ENCODE measurements at regions not wholly inside any gene's neighbourhood (a gene's known extent, or its start where the extent isn't known, plus 50 kb on each side); places are given as distances from the start of the nearest gene placed in this dataset.

DNA sequence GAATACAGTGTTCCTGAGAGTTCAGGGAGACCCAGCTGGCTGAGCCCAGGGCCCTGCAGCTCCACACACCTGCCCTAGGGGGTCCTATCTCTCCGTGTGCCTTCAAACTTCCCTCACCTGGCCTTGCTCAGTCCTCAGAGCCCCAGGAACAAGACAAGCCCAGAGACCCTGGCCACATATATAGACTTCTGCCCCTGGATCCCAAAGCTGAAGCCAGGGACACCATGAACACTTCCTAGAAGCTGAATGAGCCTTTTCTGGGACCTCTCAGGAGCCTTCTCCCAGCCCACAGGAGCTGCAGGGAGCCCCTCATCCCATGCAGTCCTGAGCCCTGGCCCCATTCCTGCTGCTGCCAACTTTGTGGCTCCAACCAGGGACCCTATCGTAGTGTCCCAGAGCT is 190.5 kb downstream of the DICER1 start:
- TF ChIP-seq, protein P1, sequence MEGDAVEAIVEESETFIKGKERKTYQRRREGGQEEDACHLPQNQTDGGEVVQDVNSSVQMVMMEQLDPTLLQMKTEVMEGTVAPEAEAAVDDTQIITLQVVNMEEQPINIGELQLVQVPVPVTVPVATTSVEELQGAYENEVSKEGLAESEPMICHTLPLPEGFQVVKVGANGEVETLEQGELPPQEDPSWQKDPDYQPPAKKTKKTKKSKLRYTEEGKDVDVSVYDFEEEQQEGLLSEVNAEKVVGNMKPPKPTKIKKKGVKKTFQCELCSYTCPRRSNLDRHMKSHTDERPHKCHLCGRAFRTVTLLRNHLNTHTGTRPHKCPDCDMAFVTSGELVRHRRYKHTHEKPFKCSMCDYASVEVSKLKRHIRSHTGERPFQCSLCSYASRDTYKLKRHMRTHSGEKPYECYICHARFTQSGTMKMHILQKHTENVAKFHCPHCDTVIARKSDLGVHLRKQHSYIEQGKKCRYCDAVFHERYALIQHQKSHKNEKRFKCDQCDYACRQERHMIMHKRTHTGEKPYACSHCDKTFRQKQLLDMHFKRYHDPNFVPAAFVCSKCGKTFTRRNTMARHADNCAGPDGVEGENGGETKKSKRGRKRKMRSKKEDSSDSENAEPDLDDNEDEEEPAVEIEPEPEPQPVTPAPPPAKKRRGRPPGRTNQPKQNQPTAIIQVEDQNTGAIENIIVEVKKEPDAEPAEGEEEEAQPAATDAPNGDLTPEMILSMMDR (IDR thresholded peaks at IDR 0.05; ENCODE audit: control extremely low read depth, extremely low read depth): no peak
- DNase-seq (no peak), ATAC-seq (ENCODE audit: insufficient read depth, low FRiP score) (no peak)
- no peaks in the 10 kb centered on the region for H3K36me3 ChIP-seq (ENCODE audit: control insufficient read depth in 4 of 4, insufficient read depth in 4 of 4, low read length in 4 of 4)
- H3K27ac ChIP-seq (ENCODE audit: low read depth in 1 of 2, low read length in 1 of 2): no peak overlapping the region
- H3K9ac ChIP-seq (ENCODE audit: insufficient read depth in 1 of 2, low read length in 2 of 2): no peak overlapping the region
- H3K27me3 ChIP-seq (ENCODE audit: control insufficient read depth in 3 of 3, insufficient read depth in 3 of 3, low read length in 2 of 3): peaks cover 0 to 4% (median 0%) of the 10 kb centered on the region in 3 donors
- peaks cover 0 to 2% (median 0%) of the 10 kb centered on the region in 5 donors for H3K4me1 ChIP-seq (ENCODE audit: control insufficient read depth in 5 of 5, insufficient read depth in 5 of 5, low read length in 5 of 5)
- H3K4me3 ChIP-seq: no peak overlapping the region
- 70 to 75% methylated on average over 2 of the region's 2 CpGs for WGBS, 2 donors
- H3K9me3 ChIP-seq (ENCODE audit: control insufficient read depth in 4 of 4, insufficient read depth in 3 of 4, low read length in 3 of 4): no peaks in the 10 kb centered on the region

DNA sequence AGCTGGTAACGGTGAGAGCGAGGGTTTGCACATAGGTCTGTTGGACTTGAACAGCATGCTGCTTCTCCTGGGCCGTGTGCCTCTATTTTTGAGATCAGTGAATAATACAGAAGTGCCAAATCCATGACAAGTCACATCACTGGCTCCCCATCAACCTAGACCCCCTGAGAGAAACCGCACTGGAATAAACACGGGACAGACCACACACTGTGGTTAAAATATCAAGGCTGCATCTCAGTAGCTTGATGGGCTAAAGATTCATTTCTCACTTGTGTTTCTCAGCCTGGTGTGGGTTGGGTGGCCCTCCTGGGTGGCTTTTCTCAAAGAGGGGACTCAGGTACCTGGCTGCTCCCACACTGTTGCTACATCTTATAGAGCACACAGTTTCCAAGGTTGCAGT is 191.0 kb downstream of the DICER1 start:
- Histone ChIP-seq H3K4me3 (no peak overlapping the region), H3K9me3 (ENCODE audit: control insufficient read depth in 4 of 4, insufficient read depth in 3 of 4, low read length in 3 of 4) (no peaks in the 10 kb centered on the region), H3K27ac (ENCODE audit: low read depth in 1 of 2, low read length in 1 of 2) (no peak overlapping the region), H3K36me3 (ENCODE audit: control insufficient read depth in 4 of 4, insufficient read depth in 4 of 4, low read length in 4 of 4) (no peaks in the 10 kb centered on the region), H3K27me3 (ENCODE audit: control insufficient read depth in 3 of 3, insufficient read depth in 3 of 3, low read length in 2 of 3) (peaks cover 0 to 4% (median under 1%) of the 10 kb centered on the region in 3 donors), H3K4me1 (ENCODE audit: control insufficient read depth in 5 of 5, insufficient read depth in 5 of 5, low read length in 5 of 5) (peaks cover 0 to 5% (median 0%) of the 10 kb centered on the region in 5 donors), H3K9ac (ENCODE audit: insufficient read depth in 1 of 2, low read length in 2 of 2) (no peak overlapping the region)
- ATAC-seq (ENCODE audit: insufficient read depth, low FRiP score): no peak
- TF ChIP-seq, protein P1 (IDR thresholded peaks at IDR 0.05; ENCODE audit: control extremely low read depth, extremely low read depth): no peak
- DNase-seq: peak in 1 of 3 donors; percentile 27
- 63 to 67% methylated on average over 5 of the region's 5 CpGs for WGBS, 2 donors

DNA sequence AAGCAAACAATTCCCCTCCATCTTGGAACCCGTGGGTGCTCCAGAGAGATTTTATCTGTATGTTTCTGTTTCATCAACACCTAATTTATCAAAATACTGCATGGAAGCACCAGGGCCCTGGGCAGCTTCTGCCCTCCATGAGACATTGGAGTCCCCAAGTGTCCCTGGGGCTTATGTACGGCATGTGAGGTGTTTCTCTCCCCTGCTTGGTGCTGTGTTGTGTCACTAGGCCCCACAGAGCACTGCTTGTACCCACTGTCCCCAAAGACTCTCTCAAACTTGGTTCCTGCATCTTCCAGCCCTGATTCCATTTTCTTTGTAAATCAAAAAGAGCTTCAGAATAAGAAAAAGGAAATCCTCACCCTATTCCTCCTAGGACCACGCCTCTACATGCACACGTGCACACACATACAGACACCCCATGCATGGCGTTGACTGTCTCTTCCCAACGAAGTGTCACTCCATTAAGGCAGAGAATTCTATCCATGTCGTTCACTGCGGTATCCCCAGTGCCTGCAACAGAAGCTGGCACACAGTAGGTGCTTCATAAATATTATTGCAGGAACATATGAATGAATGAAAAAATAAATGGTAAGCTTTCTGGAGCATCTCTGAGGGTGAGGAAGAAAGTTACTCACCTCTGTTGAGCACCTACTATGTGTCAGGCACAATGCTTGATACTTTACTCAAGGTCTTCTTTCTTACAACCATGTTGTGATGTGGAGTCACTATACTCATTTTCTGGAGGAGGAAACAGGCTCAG is 191.6 kb downstream of the DICER1 start:
- no peaks in the 10 kb centered on the region for H3K9me3 ChIP-seq (ENCODE audit: control insufficient read depth in 4 of 4, insufficient read depth in 3 of 4, low read length in 3 of 4)
- H3K9ac ChIP-seq (ENCODE audit: insufficient read depth in 1 of 2, low read length in 2 of 2): no peak overlapping the region
- DNase-seq (no peak), ATAC-seq (ENCODE audit: insufficient read depth, low FRiP score) (no peak)
- peaks cover 0 to 5% (median 0%) of the 10 kb centered on the region in 5 donors for H3K4me1 ChIP-seq (ENCODE audit: control insufficient read depth in 5 of 5, insufficient read depth in 5 of 5, low read length in 5 of 5)
- TF ChIP-seq, protein P1 (IDR thresholded peaks at IDR 0.05; ENCODE audit: control extremely low read depth, extremely low read depth): no peak
- no peaks in the 10 kb centered on the region for H3K36me3 ChIP-seq (ENCODE audit: control insufficient read depth in 4 of 4, insufficient read depth in 4 of 4, low read length in 4 of 4)
- H3K27me3 ChIP-seq (ENCODE audit: control insufficient read depth in 3 of 3, insufficient read depth in 3 of 3, low read length in 2 of 3): peaks cover 0 to 5% (median 2%) of the 10 kb centered on the region in 3 donors
- no peak overlapping the region for H3K27ac ChIP-seq (ENCODE audit: low read depth in 1 of 2, low read length in 1 of 2)
- no peak overlapping the region for H3K4me3 ChIP-seq
- 87 to 93% methylated on average over 8 of the region's 8 CpGs for WGBS, 2 donors
